A549 (cell line): ENCODE measurements at regions not wholly inside any gene's neighbourhood (a gene's known extent, or its start where the extent isn't known, plus 50 kb on each side); places are given as distances from the start of the nearest gene placed in this dataset.

ENCODE experiments used
- ATAC-seq, 2 experiments: fragments of 200-7000 bp in 1 of 2; fragments of >200 bp in 1 of 2; cut with Nextera tagmentation in 1 of 2; cut with Tn5 transposase in 1 of 2; 3 replicates each; pipeline versions ENCODE4 v1.8.0 to v1.9.1; 2018 to 2020; ENCODE audit warnings: mild to moderate bottlenecking in 1 of 2, moderate library complexity in 1 of 2
- CTCF ChIA-PET: fragments of 300-600 bp; sonication (Branson Sonifier 250); formaldehyde crosslinking; extraction: SDS; loops from one replicate; lab custom pipeline; 2021; ENCODE audit warnings: antibody characterized with exemption, inconsistent platforms; lab: Yijun Ruan, JAX
- POLR2A ChIA-PET: fragments of 350-600 bp; formaldehyde crosslinking; extraction: SDS; loops from one replicate; lab custom pipeline; 2021; ENCODE audit warnings: antibody characterized with exemption, inconsistent platforms; lab: Yijun Ruan, JAX
- DNase-seq, 2 experiments: peaks; one replicate each; pipeline versions ENCODE4 v3.0.0 to v3.0.0-alpha.2; 2011 to 2016; ENCODE audit warnings: low read depth in 1 of 2, low spot score in 1 of 2
- FAIRE-seq: peaks from 2 replicates; lab custom pipeline; 2011; peaks lifted over from hg19 to GRCh38; lab: Jason Lieb, UNC
- H3K27ac ChIP-seq, 2 experiments: fragments of >200 bp; sonication (Bioruptor Twin); formaldehyde crosslinking; 3 replicates each; pipeline ENCODE4 v1.5.1; 2016 to 2017
- H3K4me1 ChIP-seq: fragments of >200 bp; sonication (Bioruptor Twin); formaldehyde crosslinking; 3 replicates; pipeline ENCODE4 v1.6.1; 2016
- H3K4me2 ChIP-seq: fragments of >200 bp; sonication (Bioruptor Twin); formaldehyde crosslinking; 3 replicates; pipeline ENCODE4 v1.6.1; 2016
- H3K4me3 ChIP-seq: fragments of >200 bp; sonication (Bioruptor Twin); formaldehyde crosslinking; 3 replicates; pipeline ENCODE4 v1.5.1; 2016
- H3K9me3 ChIP-seq: fragments of >200 bp; sonication (Bioruptor Twin); formaldehyde crosslinking; 3 replicates; pipeline ENCODE4 v1.6.1; 2016
- BHLHE40 ChIP-seq: IDR thresholded peaks from 2 replicates; pipeline ENCODE4 v1.6.1; 2012; ENCODE audit warnings: low read depth, low read length, inconsistent platforms
- CBX8 ChIP-seq: fragments of 200-600 bp; sonication (generic); IDR thresholded peaks from 2 replicates; pipeline ENCODE4 v1.6.1; 2016
- EHMT2 ChIP-seq: fragments of 200-600 bp; sonication (generic); IDR thresholded peaks from 2 replicates; pipeline ENCODE4 v1.6.1; 2016; ENCODE audit warnings: antibody characterized with exemption, low read depth, mild to moderate bottlenecking, moderate library complexity
- HEYL ChIP-seq: fragments of 250-450 bp; sonication (Bioruptor Pico); IDR thresholded peaks from 2 replicates; pipeline ENCODE4 v1.8.0; 2021; ENCODE audit warnings: mild to moderate bottlenecking, moderate library complexity
- HMGXB4 ChIP-seq: fragments of 250-450 bp; sonication (Bioruptor Pico); IDR thresholded peaks from 2 replicates; pipeline ENCODE4 v1.5.0; 2021; ENCODE audit warnings: mild to moderate bottlenecking, moderate library complexity, borderline replicate concordance
- HOXA7 ChIP-seq: fragments of 250-450 bp; sonication (Bioruptor Pico); IDR thresholded peaks from 2 replicates; pipeline ENCODE4 v1.5.0; 2020; ENCODE audit warnings: mild to moderate bottlenecking, moderate library complexity
- KDM1A ChIP-seq: fragments of 200-600 bp; sonication (generic); IDR thresholded peaks from 2 replicates; pipeline ENCODE4 v1.6.1; 2016; ENCODE audit warnings: low read depth, mild to moderate bottlenecking
- MAZ ChIP-seq: fragments of 150-350 bp; IDR thresholded peaks from 2 replicates; pipeline ENCODE4 v1.6.1; 2014; ENCODE audit warnings: antibody characterized with exemption, low read depth, low read length, borderline replicate concordance
- MYC ChIP-seq: IDR thresholded peaks from 2 replicates; pipeline ENCODE4 v1.6.1; 2012; ENCODE audit warnings: mild to moderate bottlenecking, inconsistent platforms, low read length, improper control_type of control experiment, borderline replicate concordance
- NPAS2 ChIP-seq: fragments of 250-450 bp; sonication (Bioruptor Pico); IDR thresholded peaks from 2 replicates; pipeline ENCODE4 v1.8.0; 2022; ENCODE audit warnings: mild to moderate bottlenecking, moderate library complexity, borderline replicate concordance
- NR3C1 ChIP-seq: fragments of >200 bp; sonication (Bioruptor Twin); formaldehyde crosslinking; IDR thresholded peaks from 3 replicates; pipeline ENCODE4 v1.6.1; 2017
- PBX3 ChIP-seq: IDR thresholded peaks from 2 replicates; pipeline ENCODE4 v1.6.1; 2012
- REST ChIP-seq: fragments of 200-600 bp; sonication (generic); IDR thresholded peaks from 2 replicates; pipeline ENCODE4 v1.6.1; 2016; ENCODE audit warnings: antibody characterized with exemption, mild to moderate bottlenecking, moderate library complexity
- TFCP2L1 ChIP-seq: fragments of 250-450 bp; sonication (Bioruptor Pico); IDR thresholded peaks from 2 replicates; pipeline ENCODE4 v1.5.0; 2021; ENCODE audit warnings: mild to moderate bottlenecking
- USF2 ChIP-seq: fragments of 450-650 bp; IDR thresholded peaks from 2 replicates; pipeline ENCODE4 v1.6.1; 2014; ENCODE audit warnings: antibody characterized with exemption
- ZC3H11A ChIP-seq: fragments of 450-650 bp; IDR thresholded peaks from 2 replicates; pipeline ENCODE4 v1.6.1; 2014; ENCODE audit warnings: antibody characterized with exemption, mild to moderate bottlenecking
- WGBS: methylation state at CpG from one replicate; pipeline ENCODE4 v1.1.6; 2017; ENCODE audit errors: missing lambda C conversion rate; 5-methylcytosine and 5-hydroxymethylcytosine counted together
- TF ChIP-seq, protein P1 (sequence below): fragments of >200 bp; sonication (Bioruptor Twin); formaldehyde crosslinking; IDR thresholded peaks from 3 replicates; pipeline ENCODE4 v1.5.1; 2016

DNA sequence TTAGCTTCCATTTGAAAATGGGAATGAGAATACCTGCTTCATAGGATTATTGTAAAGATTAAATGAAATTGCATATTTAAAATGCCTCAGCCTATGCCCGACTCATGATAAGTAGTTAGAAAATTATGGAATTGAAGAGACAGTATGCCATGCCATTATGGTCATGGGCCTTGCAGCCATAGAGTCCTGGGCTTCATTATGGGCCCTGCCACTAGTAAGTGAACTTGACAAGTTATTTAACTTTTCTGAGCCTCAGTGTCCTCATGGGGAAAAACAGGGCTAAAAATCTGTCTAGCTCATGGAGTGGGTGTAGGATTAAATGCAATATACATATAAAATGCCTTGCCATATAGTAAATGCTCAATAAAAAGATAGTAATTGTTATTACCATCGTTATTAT lies 133.2 kb downstream of the NPIPB5 start:
- ChIA-PET POLR2A (no interaction called here), CTCF (no interaction called here)
- FAIRE-seq (no peak), DNase-seq (no peak), ATAC-seq (no peak)
- TF ChIP-seq EHMT2: no peak
- TF ChIP-seq ZC3H11A: no peak
- no peak for TF ChIP-seq USF2
- TF ChIP-seq HEYL (CRISPR knock-in tag): no peak
- no peak for TF ChIP-seq TFCP2L1 (CRISPR knock-in tag)
- TF ChIP-seq NPAS2 (CRISPR knock-in tag): no peak
- WGBS: 2% methylated on average over 2 of the region's 2 CpGs
- Histone ChIP-seq H3K4me2 (no peak overlapping the region), H3K4me3 (no peak overlapping the region), H3K27ac (no peak overlapping the region), H3K9me3 (no peaks in the 10 kb centered on the region), H3K4me1 (no peaks in the 10 kb centered on the region)

DNA sequence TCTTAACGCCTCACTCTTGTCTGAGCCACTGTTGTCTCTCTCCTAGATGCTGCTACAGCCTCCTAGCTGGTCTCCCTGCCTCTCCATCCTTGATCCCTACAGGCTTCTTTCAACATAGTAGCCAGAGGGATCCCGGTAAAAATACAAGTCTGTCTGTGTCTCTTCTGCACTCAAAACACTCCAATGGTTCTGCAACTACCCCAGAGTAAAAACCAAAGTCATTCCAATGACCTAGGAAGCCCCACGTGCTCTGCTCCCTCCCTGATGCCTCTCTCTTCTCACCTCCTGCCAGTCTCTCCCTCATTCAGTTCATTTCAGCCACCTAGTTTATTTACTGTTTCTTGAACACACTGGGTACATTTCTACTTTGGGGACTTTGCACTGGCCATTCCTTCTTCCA lies 135.2 kb downstream of the NPIPB5 start:
- no peaks in the 10 kb centered on the region for H3K9me3 ChIP-seq
- ChIA-PET CTCF (no interaction called here), POLR2A (no interaction called here)
- H3K27ac ChIP-seq: no peak overlapping the region
- no peaks in the 10 kb centered on the region for H3K4me1 ChIP-seq
- no peak for ATAC-seq
- H3K4me3 ChIP-seq: no peak overlapping the region
- no peak overlapping the region for H3K4me2 ChIP-seq
- FAIRE-seq: no peak
- DNase-seq: no peak
- WGBS: 2% methylated on average over 3 of the region's 3 CpGs
- TF ChIP-seq KDM1A (no peak), PBX3 (no peak), HEYL (CRISPR knock-in tag) (no peak)
- TF ChIP-seq, all 56 proteins: peak for 0

GRCh38 chr16:22646948-22647556 lies 136.4 kb downstream of the NPIPB5 start:
- no peak overlapping the region for H3K4me3 ChIP-seq
- ChIA-PET CTCF (no interaction called here), POLR2A (no interaction called here)
- TF ChIP-seq BHLHE40 (no peak), MAZ (no peak), CBX8 (no peak), MYC (no peak), HOXA7 (CRISPR knock-in tag) (no peak), HMGXB4 (CRISPR knock-in tag) (no peak), REST (no peak), NR3C1 (no peak), USF2 (no peak)
- TF ChIP-seq, protein P1, sequence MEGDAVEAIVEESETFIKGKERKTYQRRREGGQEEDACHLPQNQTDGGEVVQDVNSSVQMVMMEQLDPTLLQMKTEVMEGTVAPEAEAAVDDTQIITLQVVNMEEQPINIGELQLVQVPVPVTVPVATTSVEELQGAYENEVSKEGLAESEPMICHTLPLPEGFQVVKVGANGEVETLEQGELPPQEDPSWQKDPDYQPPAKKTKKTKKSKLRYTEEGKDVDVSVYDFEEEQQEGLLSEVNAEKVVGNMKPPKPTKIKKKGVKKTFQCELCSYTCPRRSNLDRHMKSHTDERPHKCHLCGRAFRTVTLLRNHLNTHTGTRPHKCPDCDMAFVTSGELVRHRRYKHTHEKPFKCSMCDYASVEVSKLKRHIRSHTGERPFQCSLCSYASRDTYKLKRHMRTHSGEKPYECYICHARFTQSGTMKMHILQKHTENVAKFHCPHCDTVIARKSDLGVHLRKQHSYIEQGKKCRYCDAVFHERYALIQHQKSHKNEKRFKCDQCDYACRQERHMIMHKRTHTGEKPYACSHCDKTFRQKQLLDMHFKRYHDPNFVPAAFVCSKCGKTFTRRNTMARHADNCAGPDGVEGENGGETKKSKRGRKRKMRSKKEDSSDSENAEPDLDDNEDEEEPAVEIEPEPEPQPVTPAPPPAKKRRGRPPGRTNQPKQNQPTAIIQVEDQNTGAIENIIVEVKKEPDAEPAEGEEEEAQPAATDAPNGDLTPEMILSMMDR: no peak
- H3K4me1 ChIP-seq: no peaks in the 10 kb centered on the region
- H3K9me3 ChIP-seq: no peaks in the 10 kb centered on the region
- FAIRE-seq (no peak), DNase-seq (no peak), ATAC-seq (no peak)
- WGBS: 2% methylated on average over 7 of the region's 7 CpGs
- H3K4me2 ChIP-seq: no peak overlapping the region
- no peak overlapping the region for H3K27ac ChIP-seq
